ENCODE measurements at regions not wholly inside any gene's neighbourhood (a gene's known extent, or its start where the extent isn't known, plus 50 kb on each side); places are given as distances from the start of the nearest gene placed in this dataset.

DNA sequence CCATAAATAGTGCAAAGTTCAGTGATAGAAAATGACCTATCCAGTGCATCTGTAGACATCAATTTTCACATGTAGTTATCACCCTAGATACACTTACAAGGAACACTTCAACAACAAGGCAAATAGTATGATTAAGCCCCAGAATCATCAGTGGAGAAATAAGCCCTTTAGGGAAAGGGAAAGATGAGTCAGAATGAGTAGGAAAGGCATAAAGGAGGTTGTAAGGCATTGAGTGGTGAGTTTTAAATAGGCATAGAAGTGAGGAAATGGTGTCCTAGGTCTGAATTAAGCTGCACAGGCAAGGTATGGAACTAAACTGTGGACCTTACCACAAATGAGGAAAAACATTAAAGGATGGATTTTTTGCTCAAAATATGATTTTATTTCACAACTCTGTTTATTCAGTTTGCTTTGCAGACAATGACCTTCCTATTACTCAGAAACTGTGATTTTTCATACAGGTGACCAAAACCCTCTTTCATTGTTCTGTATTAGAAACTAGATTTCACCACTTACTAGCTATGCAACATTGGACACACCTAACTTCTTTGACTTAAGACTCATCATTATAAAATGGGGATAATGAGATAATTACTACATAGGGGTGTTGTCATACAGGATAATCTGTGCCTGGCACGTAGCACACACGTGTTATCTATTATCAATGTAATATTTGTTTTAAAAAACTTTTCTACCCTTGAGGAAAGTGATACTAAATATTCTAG is 57.0 kb upstream of the MAP9 start:
- no peak overlapping the region for H3K4me3 ChIP-seq (ENCODE audit: low read length)
- TF ChIP-seq, protein P1, sequence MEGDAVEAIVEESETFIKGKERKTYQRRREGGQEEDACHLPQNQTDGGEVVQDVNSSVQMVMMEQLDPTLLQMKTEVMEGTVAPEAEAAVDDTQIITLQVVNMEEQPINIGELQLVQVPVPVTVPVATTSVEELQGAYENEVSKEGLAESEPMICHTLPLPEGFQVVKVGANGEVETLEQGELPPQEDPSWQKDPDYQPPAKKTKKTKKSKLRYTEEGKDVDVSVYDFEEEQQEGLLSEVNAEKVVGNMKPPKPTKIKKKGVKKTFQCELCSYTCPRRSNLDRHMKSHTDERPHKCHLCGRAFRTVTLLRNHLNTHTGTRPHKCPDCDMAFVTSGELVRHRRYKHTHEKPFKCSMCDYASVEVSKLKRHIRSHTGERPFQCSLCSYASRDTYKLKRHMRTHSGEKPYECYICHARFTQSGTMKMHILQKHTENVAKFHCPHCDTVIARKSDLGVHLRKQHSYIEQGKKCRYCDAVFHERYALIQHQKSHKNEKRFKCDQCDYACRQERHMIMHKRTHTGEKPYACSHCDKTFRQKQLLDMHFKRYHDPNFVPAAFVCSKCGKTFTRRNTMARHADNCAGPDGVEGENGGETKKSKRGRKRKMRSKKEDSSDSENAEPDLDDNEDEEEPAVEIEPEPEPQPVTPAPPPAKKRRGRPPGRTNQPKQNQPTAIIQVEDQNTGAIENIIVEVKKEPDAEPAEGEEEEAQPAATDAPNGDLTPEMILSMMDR (conservative IDR thresholded peaks at IDR 0.05; ENCODE audit: low read depth, low read length) = no peak
- DNase-seq (ENCODE audit: low read depth) = no peak

DNA sequence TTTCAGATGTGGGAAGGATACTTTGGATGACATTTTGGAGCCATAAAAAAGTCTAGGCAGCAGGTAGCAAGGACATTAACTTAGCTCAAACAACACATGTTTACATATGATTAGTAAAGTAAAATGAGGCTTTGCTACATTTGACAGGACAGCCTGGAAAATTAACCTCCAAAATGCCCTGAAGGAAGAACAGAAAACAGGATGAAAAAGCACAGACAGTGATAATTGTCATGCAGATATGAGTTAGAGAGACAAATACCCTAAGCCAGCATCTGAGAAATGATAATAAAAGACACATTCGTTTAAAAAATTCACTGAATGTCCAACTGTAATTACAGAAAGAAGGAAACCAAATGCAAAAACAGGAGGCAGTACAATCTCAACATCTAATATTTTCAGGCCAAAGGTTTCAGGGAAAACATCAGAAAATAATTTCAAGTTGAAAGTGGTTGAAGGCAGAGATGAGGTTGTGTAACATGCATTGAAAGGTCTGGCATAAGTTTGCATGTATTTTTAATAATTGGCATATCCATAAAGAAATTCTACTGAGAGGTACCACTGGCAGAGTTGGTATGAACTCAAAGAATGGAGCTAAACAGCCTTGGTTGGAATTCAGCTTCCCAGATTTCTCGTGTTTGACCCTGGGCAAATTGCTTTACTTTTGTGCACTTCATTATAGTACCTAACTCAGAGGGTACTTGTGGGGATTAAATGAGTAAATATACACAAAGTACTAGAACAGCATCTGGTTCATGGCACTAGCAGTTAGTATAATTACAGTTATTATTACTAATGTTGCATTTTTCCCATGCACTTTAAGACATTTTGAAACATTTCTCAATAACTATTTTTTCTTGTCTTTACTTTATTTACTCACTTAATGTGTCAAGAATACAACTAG is 54.4 kb upstream of the MAP9 start:
- no peak for DNase-seq (ENCODE audit: low read depth)
- TF ChIP-seq, protein P1 (conservative IDR thresholded peaks at IDR 0.05; ENCODE audit: low read depth, low read length) = no peak
- H3K4me3 ChIP-seq (ENCODE audit: low read length) = no peak overlapping the region

DNA sequence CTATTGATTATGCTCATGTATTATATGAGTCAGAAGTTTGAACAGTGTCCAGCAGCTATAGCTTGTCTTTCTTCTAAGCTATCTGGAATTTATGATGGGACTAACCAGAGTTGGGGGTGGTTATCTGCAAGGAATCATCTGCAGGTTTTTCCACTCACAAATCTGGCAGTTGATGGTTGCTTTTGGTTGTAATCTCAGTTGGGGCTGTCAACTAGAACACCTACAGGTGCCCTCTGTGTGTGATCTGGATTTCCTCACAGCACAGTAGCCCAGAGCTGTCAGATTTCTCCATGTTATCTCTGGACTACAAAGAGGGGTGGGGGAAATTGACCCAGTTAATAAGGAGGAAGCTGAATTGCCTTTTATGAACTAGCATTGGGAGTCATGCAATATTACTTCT is 51.4 kb upstream of the MAP9 start:
- TF ChIP-seq, protein P1 (conservative IDR thresholded peaks at IDR 0.05; ENCODE audit: low read depth, low read length) = no peak
- H3K4me3 ChIP-seq (ENCODE audit: low read length) = no peak overlapping the region
- DNase-seq (ENCODE audit: low read depth) = no peak

DNA sequence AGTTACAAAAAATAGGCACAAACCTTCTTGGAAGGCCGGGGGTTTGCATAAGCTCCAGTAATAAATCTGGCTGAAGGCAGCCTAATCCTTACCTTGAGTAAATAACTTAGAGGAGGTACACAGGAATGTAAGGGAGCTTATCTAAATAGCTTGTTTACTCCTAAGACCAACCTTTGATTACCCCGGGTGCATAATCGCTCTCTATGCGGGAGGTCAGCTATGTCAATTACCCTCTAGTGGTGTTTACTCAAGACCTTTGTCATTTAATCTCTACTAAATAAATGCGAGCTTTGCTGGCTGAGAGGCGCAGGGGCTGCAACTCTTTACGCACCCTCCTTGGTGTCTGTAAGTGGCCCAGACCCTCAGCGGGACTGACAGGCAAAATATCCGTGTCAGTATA is 50.2 kb upstream of the MAP9 start:
- no peak overlapping the region for H3K4me3 ChIP-seq (ENCODE audit: low read length)
- no peak for DNase-seq (ENCODE audit: low read depth)
- TF ChIP-seq, protein P1 (conservative IDR thresholded peaks at IDR 0.05; ENCODE audit: low read depth, low read length) = no peak

Data from retinal pigment epithelial cell (primary cell).